Breast epithelium (tissue), 3 donors: ENCODE measurements at regions not wholly inside any gene's neighbourhood (a gene's known extent, or its start where the extent isn't known, plus 50 kb on each side); places are given as distances from the start of the nearest gene placed in this dataset.

Experiments
- CTCF ChIP-seq, 3 donors: fragments of 450-650 bp; IDR thresholded peaks; one replicate each; pipeline ENCODE4 v1.5.1; 2016 to 2017; ENCODE audit warnings: antibody characterized with exemption in 3 of 3, mild to moderate bottlenecking in 3 of 3, moderate library complexity in 3 of 3
- POLR2A ChIP-seq: fragments of 450-650 bp; IDR thresholded peaks from one replicate; pipeline ENCODE4 v1.6.1; 2016; ENCODE audit warnings: antibody characterized with exemption, mild to moderate bottlenecking, moderate library complexity
- POLR2AphosphoS5 ChIP-seq, 3 donors: sonication (generic); formaldehyde crosslinking; IDR thresholded peaks; one replicate each; pipeline ENCODE4 v1.6.1; 2017; ENCODE audit warnings: antibody characterized with exemption in 3 of 3

GRCh38 chr9:11141357-11141756 lies 528.6 kb upstream of the PTPRD start:
- TF ChIP-seq CTCF (IDR thresholded peaks at IDR 0.05) (no peak), POLR2A (no peak), POLR2AphosphoS5 (IDR thresholded peaks at IDR 0.05) (no peak)
